Fibroblast of the aortic adventitia (primary cell): ENCODE measurements at regions not wholly inside any gene's neighbourhood (a gene's known extent, or its start where the extent isn't known, plus 50 kb on each side); places are given as distances from the start of the nearest gene placed in this dataset.

Source experiments
- DNase-seq: peaks from one replicate; pipeline ENCODE4 v3.0.0-alpha.2; 2010; ENCODE audit warnings: low read depth
- H3K4me3 ChIP-seq: 2 replicates; pipeline ENCODE4 v1.5.1; 2011; ENCODE audit warnings: low read depth, mild to moderate bottlenecking, control low read depth, low read length, moderate library complexity
- CTCF ChIP-seq: IDR thresholded peaks from 2 replicates; pipeline ENCODE4 v1.5.1; 2011; ENCODE audit warnings: mild to moderate bottlenecking, low read length, control low read depth, inconsistent platforms; ENCODE audit not compliant: insufficient read depth

- no peak for DNase-seq
- no peak for TF ChIP-seq CTCF
- H3K4me3 ChIP-seq = no peak overlapping the region
These were observed 934.6 kb downstream of the EPHA3 start for GRCh38 chr3:90041995-90042394.

- no peak for TF ChIP-seq CTCF
- H3K4me3 ChIP-seq = no peak overlapping the region
- no peak for DNase-seq
These were observed 935.9 kb downstream of the EPHA3 start for GRCh38 chr3:90043287-90043686.

- H3K4me3 ChIP-seq = no peak overlapping the region
- DNase-seq = no peak
- no peak for TF ChIP-seq CTCF
These were observed 936.8 kb downstream of the EPHA3 start for GRCh38 chr3:90044084-90044816.

GRCh38 chr3:90052425-90052950, 945.1 kb downstream of the EPHA3 start:
- no peak overlapping the region for H3K4me3 ChIP-seq
- no peak for DNase-seq
- TF ChIP-seq CTCF = no peak

- H3K4me3 ChIP-seq = no peak overlapping the region
- TF ChIP-seq CTCF = no peak
- DNase-seq = no peak
These were observed 946.9 kb downstream of the EPHA3 start for GRCh38 chr3:90054311-90054710.

GRCh38 chr3:90055666-90056065, 948.2 kb downstream of the EPHA3 start:
- no peak for TF ChIP-seq CTCF
- H3K4me3 ChIP-seq = no peak overlapping the region
- peak; percentile 10 for DNase-seq
